ENCODE measurements at regions not wholly inside any gene's neighbourhood (a gene's known extent, or its start where the extent isn't known, plus 50 kb on each side); places are given as distances from the start of the nearest gene placed in this dataset.
A peak's percentile ranks its signal among the peaks of the same experiment; 100 is the strongest.

DNA sequence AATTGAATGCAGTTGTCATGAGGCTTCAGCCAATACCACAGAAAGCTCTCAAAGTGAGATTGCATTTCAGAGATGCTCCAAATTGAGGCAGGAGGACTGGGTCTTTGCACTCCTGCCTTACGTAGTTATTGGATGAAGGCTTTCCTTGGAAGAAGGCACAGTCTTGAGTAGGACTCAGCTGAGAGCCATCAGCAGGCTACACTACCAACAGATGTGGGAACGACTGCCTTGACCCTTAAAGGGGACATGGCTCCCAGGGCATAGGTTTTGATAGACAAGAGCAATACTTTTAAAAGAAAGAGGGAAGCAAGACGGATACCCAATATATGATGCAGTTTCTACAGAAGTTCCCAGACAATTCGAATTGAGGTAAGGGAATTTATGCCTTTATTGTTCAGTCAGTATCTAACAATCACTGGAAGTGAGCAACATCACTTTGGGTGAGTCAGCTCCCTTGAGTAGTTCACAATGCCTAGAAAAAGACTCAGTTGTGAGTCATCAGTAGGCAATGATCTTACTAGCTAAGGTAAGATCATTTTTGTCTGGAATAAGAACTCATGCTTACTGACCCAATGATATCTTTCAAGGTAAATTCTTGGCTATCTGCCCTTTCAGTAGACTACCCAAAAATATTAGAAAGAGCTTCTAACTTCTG lies 390.8 kb downstream of the GJA1 start:
- DNase-seq (ENCODE audit: low read depth), result peak; percentile 87

DNA sequence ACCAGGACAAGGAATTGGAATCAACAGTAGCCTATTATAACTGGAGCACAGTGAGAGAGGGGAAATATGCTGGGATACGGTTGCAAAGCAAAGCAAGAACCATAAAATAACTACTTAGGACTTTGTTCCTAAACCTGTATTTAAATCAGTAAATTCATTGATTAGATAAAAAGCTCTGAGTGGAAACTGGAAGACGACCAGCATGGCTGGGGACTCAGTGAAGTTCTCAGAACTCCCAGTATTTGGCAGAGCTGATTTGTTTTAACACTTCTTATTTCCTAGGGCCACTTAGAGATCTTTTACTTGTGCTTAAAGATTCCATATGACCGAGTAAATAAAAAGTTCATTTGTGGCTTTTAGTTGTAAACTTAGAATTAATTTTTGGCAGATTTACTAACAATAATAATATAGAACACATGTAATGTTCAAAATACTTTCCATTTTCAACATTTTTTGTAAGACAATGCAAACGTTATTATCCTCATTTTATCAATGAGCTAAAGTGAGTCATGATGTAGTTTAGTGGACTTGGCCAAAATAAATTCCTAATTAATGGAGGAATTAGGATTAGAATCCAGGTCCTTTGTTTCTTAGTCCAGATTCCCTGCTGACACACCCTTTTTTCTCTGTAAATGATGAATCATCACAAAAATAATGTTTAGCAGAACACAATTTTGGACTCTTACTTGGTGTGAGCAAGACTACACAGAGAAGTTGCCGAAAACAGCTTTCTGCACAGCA lies 392.9 kb downstream of the GJA1 start:
- no peak for DNase-seq (ENCODE audit: low read depth)

DNA sequence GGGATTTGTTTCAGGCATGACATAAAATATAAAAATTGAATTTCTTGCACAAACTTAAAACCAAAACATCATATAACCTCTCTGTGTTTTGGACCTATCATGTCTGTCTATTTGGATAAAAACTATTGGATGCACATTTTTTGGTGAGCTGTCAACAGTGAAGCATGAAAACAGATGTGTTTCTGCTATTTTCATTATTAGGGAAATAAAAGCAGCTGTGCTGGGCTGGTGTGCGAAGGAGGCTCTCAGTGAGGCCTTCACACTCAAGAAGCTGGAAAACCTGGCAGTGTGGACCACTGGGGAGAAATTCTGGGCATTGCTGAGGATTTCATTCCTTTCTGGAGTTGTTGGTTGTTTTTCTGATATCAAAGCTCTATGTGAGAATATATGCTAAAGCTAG lies 395.3 kb downstream of the GJA1 start:
- no peak for DNase-seq (ENCODE audit: low read depth)

DNA sequence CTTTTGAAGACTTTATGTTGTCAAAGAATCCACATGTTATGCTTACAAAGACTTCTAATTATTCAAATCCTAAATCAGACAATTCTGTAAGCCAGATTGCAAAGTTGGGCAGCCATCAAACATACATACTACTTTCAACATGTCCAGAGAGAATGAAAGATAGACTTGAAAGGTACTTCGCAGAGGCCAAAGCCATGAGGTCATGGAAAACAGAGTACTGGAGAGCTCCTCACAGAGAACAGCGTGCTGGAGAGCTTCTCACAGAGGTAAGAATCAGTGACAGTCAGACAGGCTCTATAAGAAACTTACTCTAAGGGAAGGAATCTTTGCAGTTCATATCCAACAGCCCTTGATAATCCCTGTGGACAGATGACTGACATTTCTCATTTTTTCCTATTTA lies 400.2 kb downstream of the GJA1 start:
- DNase-seq (ENCODE audit: low read depth), result no peak

DNA sequence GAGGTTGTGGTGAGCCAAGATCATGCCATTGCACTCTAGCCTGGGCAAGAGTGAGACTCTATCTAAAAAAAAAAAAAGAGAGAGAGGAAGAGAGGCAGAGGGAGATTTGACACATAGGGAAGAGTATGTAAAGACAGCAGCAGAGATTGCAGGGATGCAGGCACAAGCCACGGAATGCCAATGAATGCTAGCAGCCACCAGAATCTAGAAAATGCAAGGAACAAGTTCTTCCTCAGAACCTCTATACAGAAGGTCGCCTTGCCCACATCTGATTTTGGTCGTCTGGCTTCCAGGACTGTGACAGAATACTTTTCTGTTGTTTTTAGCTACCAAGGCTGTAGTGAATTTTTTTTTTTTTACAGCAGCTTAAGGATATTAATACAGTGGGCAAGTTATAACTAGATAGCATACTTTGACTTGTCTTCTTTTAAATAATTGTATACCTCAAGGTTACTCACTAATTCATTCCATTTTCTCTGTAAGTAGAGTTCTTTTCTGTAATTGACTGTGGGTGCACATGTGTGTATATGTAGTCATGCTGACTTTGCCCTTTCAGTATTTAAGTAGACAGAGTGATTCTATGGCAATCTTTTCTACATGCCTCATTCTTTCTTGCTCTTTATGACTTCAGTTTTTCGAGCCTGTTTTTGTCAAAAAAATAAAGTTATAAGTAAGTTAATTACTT lies 402.2 kb downstream of the GJA1 start:
- DNase-seq (ENCODE audit: low read depth), result no peak

DNA sequence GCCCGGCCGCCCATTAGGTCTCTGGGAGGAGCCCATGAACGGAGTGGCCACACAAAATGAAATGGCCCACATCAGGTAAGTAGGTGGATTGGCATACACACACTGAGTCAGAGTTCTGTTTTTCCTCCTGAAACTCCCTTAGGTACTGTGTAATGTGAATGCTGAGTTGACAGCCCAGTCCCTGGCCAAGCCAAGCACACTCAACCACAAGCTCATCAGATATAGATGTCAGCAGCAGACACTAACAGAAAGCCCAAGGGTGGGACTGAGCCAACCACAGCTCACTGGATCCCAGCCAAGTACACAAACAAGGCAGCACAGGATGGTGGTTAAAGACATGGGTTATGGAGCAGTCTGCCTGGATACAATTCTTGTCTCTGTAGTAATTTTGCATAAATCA lies 403.4 kb downstream of the GJA1 start:
- DNase-seq (ENCODE audit: low read depth), result peak; percentile 42

DNA sequence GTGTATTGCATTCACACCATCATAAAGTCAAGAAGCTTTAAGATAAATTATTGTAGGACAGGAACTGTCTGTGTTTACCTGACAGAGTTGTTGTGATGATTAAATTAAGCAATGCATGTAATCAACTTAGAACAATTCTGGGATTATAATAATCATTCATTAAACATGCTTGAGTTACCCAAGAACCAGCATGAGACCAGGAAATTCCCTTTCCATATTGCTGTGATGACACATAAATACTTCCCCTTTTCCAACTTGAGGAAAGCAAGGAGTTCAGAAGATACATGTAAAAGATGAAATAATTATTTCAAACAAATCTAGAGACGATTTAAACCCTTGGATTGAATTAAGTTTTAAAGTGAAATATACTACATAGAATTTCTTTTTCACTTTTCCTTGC lies 404.4 kb downstream of the GJA1 start:
- no peak for DNase-seq (ENCODE audit: low read depth)

DNA sequence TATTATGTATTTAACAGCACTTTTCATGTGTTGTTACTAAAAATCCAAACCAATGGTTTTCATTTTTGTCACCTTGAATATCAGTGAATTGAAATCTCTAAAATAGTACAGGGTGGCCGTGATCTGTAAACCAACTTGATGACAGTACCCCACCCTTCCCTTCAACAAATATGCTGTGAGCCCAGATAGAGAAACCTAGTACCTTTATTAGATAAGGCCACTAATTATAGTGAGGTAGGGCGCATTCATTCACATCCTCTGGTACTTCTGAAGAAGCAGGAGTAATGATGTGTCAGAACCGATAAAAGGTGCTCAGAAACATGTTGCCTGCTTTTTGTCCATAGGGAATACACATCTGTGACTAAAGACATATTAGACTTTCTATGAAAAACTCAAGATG lies 409.5 kb downstream of the GJA1 start:
- DNase-seq (ENCODE audit: low read depth), result no peak

DNA sequence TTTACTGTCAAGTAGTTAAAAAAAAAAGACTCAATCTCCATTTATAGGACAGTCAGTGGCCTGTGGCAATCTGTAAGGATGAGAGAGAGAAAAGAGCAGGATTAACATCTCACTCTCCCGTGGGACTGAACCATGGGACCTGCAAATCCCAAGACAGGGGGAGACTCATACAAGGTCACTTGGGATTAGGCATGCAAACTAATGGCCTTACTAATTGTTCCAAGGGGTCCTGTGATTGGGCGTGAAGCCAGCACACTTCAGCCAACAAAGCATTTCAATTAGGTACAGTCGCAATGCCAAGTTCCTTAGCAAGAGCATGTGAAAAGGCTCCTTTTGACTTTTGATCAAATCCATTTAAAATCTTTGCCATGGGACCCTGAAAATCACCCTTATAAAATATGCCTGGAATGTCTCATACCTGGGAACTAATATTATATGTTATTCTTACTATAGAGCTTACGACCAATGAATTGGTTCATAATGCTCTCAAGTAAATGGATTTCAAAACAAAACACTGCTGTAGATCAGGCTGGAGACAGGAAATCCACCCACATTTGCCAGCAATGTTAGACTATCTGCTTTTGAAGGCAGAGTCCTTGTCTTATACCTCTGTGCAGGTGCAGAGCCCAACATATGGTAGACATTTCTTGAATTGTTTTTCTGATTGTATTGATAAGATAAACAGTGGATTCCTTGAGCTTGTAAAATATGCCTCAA lies 412.5 kb downstream of the GJA1 start:
- DNase-seq (ENCODE audit: low read depth), result no peak

DNA sequence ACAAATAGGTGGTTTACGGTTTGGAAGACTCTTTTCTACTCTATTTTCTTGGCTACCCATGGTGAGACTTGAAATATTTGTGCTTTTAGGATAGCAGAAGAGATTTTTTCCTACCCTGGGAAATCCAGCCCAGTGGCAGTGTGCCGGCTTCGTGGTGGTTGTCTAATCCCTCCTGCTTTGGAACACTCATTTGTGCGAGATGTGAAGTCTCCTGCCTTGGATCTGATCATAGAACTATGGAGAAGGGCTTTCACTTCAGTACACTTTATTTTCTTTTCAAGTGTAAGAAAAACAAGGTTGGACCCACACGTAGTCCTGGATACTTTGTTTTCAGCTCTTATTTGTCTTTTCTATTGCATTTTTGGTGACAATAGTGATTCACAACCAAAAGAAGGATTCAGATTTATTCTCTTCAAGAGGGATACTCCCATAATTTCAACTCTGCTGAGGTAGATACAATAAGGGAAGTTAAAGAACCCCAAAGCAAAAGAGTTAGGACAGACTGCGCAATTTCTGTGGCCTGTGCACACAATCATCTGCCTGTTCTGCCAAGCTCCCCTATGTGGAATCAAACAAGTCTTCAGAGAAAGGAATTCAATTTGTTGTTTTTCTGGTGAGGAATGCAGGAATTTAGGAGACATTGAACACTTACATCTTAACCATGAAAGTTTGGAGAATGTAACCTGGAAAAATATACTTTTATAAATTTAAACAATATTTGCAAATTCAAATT lies 413.2 kb downstream of the GJA1 start:
- no peak for DNase-seq (ENCODE audit: low read depth)

DNA sequence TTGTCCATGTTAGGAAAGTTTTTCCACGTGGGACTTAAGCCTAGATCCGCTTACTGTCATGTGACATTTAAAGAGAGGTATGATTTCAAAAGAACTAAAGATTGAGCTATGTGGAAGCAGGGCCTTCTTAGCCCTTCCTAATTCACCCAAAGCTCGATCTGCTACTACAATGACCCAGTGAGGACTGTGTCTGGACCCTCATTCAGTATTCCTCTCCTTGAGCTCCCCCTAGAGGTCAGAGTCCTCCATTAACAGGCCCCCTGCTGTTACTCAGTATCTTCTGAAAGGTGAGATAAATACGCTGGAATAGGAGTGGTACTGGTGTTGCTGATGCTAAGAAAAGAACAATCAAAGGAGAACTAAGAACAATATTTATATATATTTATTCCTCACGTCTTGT lies 414.0 kb downstream of the GJA1 start:
- no peak for DNase-seq (ENCODE audit: low read depth)

DNA sequence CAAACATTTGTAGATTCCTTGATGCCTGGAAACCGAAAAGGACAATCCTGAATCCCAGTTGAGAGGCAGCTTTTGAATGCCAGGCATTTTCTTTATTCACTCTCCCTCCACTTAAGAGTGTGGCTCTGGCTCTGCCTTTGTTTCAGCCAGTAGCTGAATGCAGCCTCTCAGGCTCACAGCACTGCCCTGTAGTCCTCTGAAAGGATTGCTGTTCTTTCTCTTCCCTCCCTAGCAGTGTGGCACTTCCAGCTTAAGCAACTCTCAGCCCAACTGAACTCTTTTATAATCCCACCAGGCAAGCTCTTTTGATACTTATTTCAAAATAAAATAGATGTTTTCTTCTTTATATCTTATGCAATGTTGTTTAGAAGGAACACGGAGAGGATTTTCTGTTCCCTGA lies 415.6 kb downstream of the GJA1 start:
- no peak for DNase-seq (ENCODE audit: low read depth)

DNA sequence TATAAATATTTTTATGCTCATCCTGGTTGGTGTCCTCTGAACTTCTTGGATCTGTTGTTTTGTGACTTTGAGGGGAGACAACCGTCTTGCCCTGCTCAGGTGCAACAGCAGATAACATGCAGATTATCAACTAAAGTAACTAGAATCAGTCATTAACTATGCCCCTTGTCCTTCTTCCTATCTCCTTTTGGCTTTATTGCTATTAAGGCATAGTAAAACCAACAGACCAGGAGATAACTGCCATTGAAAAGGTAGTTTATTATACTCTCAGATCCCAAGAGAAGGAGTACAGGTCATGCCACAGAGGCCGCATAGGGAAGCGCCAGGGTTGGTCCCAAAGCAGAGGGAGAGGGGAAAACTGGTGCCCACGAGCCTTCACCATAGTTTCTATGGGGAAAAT lies 418.2 kb downstream of the GJA1 start:
- DNase-seq (ENCODE audit: low read depth), result no peak

DNA sequence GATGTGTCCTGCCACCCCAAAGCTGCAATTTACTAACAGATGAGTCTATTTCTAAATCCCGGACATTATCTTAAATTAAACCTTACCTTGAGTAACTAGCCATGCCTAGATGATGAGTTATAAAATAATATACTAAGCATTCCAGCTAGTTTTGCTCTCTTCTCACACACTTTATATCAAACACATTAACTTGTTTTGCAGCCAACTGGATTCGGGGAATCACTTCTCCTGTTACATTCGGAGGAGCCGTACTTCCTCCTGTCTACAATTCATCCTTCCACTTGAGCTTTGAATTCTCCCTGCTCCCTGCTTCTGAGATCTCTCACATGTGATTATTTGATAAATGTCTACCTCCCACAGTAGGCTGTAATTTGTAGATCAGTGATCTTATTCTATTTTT lies 420.1 kb downstream of the GJA1 start:
- DNase-seq (ENCODE audit: low read depth), result no peak

DNA sequence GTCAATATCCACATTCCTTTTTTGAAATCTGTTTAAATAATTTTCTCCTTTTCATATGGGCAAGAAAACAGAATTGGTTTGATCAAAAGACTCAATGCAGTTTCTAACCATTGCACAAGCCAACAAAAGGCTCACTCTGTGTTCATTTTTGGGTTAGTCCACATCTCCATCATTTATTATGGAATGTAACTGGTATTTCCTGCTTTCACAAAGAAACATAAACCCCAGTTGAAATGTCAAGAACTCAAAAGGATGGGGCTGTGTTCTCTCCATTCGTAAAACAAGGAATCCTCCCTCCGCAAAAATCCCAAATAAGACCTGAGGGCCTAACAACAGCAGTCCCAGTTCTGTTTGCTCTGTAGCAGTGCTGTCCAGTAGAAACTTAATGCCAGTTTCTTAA lies 420.9 kb downstream of the GJA1 start:
- DNase-seq (ENCODE audit: low read depth), result no peak

DNA sequence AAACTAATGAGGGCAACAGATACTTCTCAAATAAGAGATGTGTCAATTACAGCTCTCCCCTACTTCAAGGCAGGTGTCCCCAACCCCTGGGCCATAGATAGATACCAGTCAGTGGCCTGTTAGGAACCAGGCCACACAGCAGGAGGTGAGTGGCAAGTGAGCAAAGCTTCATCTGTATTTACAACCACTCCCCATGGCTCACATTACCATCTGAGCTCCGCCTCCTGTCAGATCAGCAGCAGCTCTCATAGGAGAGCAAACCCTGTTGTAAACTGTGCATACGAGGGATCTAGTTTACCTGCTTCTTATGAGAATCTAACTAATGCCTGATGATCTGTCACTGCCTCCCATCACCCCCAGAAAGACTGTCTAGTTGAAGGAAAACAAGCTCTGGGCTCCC lies 422.1 kb downstream of the GJA1 start:
- DNase-seq (ENCODE audit: low read depth), result no peak

DNA sequence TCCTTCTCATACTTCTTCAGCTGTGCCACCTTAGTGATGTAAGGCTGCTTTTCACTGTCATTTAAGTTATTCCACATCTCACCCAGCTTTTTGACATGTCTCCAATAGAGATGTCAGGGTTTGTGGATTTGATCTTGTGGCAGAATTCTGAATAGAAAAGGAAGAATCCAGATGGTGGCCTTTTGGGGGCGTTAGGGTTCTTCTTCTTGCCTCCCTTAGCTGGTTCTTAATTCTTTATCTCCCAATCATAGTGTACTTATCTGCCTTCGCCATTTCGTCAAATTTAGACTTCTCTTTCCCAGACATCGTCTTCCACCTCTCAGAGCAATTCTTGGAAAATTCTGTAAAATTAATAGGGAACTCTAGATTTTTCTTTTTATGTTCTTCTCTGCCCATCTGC lies 422.9 kb downstream of the GJA1 start:
- DNase-seq (ENCODE audit: low read depth), result no peak

DNA sequence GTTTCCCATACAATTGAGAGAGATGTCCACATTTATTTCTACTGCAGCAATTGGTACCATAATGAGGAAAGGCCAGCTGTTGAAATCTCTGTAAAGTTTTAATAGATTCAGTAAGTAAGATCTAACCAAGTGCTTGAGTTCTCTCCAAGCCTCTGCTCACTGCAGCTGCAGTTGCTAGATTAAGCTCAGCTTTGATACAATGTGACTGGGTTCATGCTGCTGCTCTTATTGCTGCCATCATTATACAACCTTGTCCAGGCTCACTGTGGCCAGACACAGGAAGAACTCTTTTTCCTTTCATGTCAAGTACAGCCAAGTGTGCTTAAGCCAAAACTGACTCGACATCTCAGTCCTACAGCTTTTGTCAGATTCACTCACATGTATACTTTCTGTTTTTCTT lies 423.5 kb downstream of the GJA1 start:
- DNase-seq (ENCODE audit: low read depth), result no peak

DNA sequence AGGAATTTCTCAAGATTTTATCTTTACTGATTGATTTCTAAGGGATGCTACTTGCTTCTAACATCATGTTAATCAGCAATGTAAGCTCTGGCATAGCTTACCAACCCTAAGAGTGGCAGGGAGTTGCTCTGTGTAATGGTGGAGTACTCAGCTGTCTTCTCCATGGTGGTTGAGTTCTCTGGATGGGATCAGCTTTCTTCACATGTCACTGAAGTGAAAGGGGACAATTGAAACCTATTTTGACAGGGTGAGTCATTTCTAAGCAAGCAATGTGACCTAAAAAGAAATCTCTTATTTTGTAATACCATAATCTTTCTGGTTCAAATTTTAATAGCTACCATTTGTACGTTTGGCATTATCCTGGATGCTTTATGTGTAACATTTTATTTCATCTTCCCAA lies 430.4 kb downstream of the GJA1 start:
- DNase-seq (ENCODE audit: low read depth), result no peak

DNA sequence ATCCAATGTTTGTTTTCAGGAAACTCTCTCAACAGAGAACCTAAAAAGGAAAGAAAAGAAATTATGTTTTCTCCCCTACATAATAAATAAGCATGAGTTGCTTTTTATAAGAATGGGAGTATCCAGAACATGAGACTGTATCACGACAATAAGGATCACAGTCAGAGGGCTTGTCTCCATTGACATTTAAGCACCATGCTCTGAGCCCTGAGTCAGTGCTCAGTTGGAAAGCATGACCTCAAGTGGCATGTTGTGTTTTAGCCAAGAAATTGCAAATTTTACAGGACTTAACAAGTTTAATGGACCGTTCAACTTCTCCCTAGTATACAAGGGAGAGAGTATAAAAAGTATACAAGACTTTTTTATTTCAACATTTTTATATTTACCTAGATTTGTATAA lies 431.6 kb downstream of the GJA1 start:
- no peak for DNase-seq (ENCODE audit: low read depth)

DNA sequence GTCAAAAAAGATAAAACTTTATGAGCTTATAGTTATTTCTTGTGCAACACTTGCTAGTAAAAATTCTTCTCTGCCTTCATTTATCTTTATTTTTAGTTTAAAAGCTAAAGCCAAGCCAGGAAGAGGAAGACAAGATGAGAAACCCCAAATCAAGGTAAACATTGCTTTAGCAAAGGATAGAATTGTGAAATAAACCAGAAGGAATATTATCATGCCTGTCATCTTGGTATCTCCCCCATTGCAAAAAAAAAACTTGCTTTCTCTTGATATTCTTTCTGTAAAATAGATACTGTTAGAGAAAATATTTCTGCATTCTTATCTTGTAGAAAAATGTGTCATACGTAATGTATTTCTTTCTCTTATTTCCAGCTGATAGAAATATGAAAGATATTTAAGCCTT lies 432.8 kb downstream of the GJA1 start:
- no peak for DNase-seq (ENCODE audit: low read depth)

DNA sequence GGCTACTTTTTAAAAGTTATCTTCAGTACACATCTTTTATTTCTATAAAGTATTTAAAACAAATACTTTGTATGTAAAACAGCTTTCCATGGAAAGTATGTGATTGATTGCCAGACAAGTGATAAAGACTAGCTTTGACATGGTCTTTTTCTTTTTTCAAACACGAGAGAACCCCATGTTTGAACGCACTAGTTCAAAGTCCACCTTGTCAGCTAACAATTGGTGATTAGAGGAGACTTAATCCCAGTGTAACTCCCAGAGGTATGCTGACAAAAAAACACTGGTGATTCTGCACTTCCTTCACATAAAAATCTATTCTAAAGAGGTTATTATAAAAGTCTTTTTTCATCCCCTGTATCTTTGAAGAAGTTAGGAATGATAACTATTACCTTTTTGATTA lies 438.1 kb downstream of the GJA1 start:
- no peak for DNase-seq (ENCODE audit: low read depth)

All from non-pigmented ciliary epithelial cell (primary cell).